Esophagus squamous epithelium (tissue), 4 donors: ENCODE measurements at regions not wholly inside any gene's neighbourhood (a gene's known extent, or its start where the extent isn't known, plus 50 kb on each side); places are given as distances from the start of the nearest gene placed in this dataset.

Experiments
- POLR2A ChIP-seq, 4 donors: fragments of 450-650 bp; IDR thresholded peaks; one replicate each; pipeline ENCODE4 v1.6.1; 2017; ENCODE audit warnings: antibody characterized with exemption in 4 of 4, mild to moderate bottlenecking in 4 of 4, moderate library complexity in 3 of 4
- TF ChIP-seq, protein P1 (sequence below), 6 experiments: fragments of 450-650 bp in 4 of 6; fragments of 200-600 bp in 2 of 6; sonication (generic) in 2 of 6; IDR thresholded peaks; one replicate each; pipeline ENCODE4 v1.5.1; 2016 to 2019; ENCODE audit warnings: antibody characterized with exemption in 6 of 6, mild to moderate bottlenecking in 4 of 6, moderate library complexity in 4 of 6

DNA sequence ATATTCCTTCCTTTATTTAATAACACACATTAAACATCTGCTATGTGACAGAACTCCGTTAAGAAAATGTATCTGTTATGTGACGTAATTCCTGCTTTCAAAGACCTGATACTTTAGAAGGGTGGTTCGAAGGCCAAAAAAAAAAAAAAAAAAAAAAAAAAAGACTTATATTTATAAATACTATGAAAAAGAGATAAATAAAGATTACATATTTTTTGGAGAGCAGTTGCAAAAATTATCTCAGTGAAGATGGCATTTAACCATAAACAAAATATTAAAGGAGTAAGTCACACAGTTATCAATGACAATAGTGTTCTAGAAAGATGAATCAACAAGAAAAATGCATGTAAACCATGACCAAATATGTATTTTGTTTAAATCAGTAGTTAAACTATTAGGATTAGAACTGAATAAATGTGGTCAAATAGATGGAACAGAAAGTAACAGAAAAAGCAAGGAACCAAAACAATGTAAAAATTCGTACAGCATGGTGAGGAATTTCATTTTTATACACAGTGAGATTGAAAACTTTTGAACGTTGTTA is 612.3 kb upstream of the SLITRK5 start:
- TF ChIP-seq, protein P1, sequence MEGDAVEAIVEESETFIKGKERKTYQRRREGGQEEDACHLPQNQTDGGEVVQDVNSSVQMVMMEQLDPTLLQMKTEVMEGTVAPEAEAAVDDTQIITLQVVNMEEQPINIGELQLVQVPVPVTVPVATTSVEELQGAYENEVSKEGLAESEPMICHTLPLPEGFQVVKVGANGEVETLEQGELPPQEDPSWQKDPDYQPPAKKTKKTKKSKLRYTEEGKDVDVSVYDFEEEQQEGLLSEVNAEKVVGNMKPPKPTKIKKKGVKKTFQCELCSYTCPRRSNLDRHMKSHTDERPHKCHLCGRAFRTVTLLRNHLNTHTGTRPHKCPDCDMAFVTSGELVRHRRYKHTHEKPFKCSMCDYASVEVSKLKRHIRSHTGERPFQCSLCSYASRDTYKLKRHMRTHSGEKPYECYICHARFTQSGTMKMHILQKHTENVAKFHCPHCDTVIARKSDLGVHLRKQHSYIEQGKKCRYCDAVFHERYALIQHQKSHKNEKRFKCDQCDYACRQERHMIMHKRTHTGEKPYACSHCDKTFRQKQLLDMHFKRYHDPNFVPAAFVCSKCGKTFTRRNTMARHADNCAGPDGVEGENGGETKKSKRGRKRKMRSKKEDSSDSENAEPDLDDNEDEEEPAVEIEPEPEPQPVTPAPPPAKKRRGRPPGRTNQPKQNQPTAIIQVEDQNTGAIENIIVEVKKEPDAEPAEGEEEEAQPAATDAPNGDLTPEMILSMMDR (IDR thresholded peaks at IDR 0.05) = no peak
- no peak for TF ChIP-seq POLR2A (IDR thresholded peaks at IDR 0.05)
